ENCODE measurements at regions not wholly inside any gene's neighbourhood (a gene's known extent, or its start where the extent isn't known, plus 50 kb on each side); places are given as distances from the start of the nearest gene placed in this dataset.
A peak's percentile ranks its signal among the peaks of the same experiment; 100 is the strongest.

GRCh38 chr2:153136216-153136615 is 342.3 kb downstream of the RPRM start:
- no peak overlapping the region for H3K4me3 Mint-ChIP-seq

GRCh38 chr2:153134725-153135124 is 343.8 kb downstream of the RPRM start:
- peaks cover 4% of the 10 kb centered on the region for H3K27me3 Mint-ChIP-seq
- H3K9me3 Mint-ChIP-seq, result no peaks in the 10 kb centered on the region
- H3K27ac Mint-ChIP-seq, result no peak overlapping the region
- H3K4me3 Mint-ChIP-seq, result no peak overlapping the region
- no peaks in the 10 kb centered on the region for H3K4me1 Mint-ChIP-seq
- ATAC-seq (replicated peaks), result no peak
- no peaks in the 10 kb centered on the region for H3K36me3 Mint-ChIP-seq (ENCODE audit: low read depth)

More at GRCh38 chr2:153136216-153136615, 342.3 kb downstream of the RPRM start:
- Mint-ChIP-seq H3K36me3 (ENCODE audit: low read depth) (no peaks in the 10 kb centered on the region), H3K27ac (no peak overlapping the region), H3K27me3 (peaks cover 4% of the 10 kb centered on the region), H3K4me1 (no peaks in the 10 kb centered on the region), H3K9me3 (no peaks in the 10 kb centered on the region)
- ATAC-seq (replicated peaks), result no peak

DNA sequence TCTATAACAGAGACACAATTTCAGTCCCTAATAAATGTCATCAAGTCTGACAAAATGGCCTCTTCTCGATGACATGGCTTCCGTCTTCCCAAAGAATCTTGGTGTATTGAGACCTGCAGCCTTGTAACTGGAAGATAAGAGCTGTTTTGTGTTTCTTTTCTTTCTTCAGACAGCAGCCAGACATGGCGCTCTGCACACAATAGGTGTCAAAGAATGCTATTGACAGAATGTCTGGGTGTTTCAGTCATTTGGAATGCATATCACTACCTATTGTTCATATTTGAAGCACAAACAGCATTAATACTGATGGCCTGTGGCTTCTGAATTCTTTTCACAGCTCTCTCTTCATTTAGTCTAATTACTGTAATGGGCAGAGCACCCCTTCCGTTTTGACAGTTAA is 344.8 kb downstream of the RPRM start:
- Mint-ChIP-seq H3K9me3 (no peaks in the 10 kb centered on the region), H3K4me1 (no peaks in the 10 kb centered on the region), H3K36me3 (ENCODE audit: low read depth) (no peaks in the 10 kb centered on the region), H3K27me3 (no peaks in the 10 kb centered on the region), H3K27ac (no peak overlapping the region), H3K4me3 (no peak overlapping the region)
- no peak for ATAC-seq (replicated peaks)

- Mint-ChIP-seq H3K9me3 (no peaks in the 10 kb centered on the region), H3K36me3 (ENCODE audit: low read depth) (no peaks in the 10 kb centered on the region), H3K4me1 (no peaks in the 10 kb centered on the region), H3K27ac (no peak overlapping the region), H3K4me3 (no peak overlapping the region), H3K27me3 (no peaks in the 10 kb centered on the region)
- ATAC-seq (replicated peaks), result no peak
Measured at GRCh38 chr2:153132418-153132817, 346.1 kb downstream of the RPRM start.

DNA sequence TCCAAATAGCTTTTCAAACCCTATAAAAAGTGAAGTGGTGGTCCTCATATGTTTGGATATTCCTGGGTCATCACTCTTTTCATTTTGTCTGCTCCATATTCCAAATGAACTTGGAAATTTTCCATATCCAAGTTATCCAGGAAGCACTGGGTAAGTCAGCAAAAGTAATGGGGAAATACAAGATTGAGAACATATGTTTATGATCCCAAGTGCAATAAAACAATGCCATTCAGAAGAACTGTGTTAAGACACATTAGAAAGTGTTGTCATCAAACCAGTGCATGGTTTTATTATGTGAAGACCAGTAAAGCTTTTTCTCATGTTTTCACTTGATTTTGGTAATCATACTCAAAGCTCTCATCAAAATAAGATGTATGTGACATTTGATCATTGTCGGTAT is 363.4 kb downstream of the RPRM start:
- no peak for ATAC-seq (replicated peaks)
- Mint-ChIP-seq H3K36me3 (ENCODE audit: low read depth) (no peaks in the 10 kb centered on the region), H3K4me3 (no peak overlapping the region), H3K27me3 (peaks cover 6% of the 10 kb centered on the region), H3K9me3 (peaks cover 3% of the 10 kb centered on the region), H3K4me1 (no peaks in the 10 kb centered on the region), H3K27ac (no peak overlapping the region)

GRCh38 chr2:153110486-153110885 is 368.1 kb downstream of the RPRM start:
- no peak for ATAC-seq (replicated peaks)
- H3K9me3 Mint-ChIP-seq, result no peaks in the 10 kb centered on the region
- no peaks in the 10 kb centered on the region for H3K27me3 Mint-ChIP-seq
- H3K4me1 Mint-ChIP-seq, result peaks cover 6% of the 10 kb centered on the region
- no peaks in the 10 kb centered on the region for H3K36me3 Mint-ChIP-seq (ENCODE audit: low read depth)
- no peak overlapping the region for H3K27ac Mint-ChIP-seq
- H3K4me3 Mint-ChIP-seq, result no peak overlapping the region

- H3K4me3 Mint-ChIP-seq, result no peak overlapping the region
- no peak for ATAC-seq (replicated peaks)
- no peaks in the 10 kb centered on the region for H3K9me3 Mint-ChIP-seq
- no peaks in the 10 kb centered on the region for H3K27me3 Mint-ChIP-seq
- H3K27ac Mint-ChIP-seq, result no peak overlapping the region
- H3K36me3 Mint-ChIP-seq (ENCODE audit: low read depth), result no peaks in the 10 kb centered on the region
- H3K4me1 Mint-ChIP-seq, result peaks cover 6% of the 10 kb centered on the region
Measured at GRCh38 chr2:153109793-153110192, 368.8 kb downstream of the RPRM start.

DNA sequence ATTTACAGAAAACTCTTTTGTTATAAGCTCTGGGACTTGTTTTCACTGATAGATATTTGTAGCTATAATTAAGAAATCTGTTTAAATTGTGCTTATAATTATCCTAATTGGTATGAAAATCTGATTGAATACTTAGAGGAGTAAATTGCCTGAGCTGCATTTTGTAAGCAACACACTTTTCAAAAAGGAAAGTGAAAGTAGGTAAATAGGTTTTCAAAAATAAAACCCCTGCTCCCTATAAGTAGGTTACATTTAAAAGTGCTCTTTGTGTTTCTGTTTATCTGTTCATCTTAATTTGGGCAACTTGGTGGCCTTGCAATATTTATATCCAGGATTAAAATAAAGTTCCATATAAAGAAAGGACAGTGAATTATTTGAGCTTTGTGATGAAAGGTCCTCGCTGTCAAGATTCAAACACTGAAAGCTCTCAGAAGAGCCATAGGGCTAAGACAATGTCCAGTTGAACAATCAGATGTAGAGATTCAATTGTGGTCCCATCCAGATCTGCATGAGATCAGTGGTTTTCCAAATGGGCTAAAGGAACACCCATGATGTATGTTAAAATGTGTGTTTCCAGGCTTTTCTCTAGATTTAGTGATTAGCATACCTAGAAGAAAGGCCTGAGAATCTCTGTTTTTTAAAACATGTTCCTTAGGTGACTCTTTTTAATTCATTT is 371.6 kb downstream of the RPRM start:
- no peak for ATAC-seq (replicated peaks)
- Mint-ChIP-seq H3K27ac (peak overlapping the region; percentile 31), H3K4me3 (peak overlapping the region; percentile 69), H3K9me3 (no peaks in the 10 kb centered on the region), H3K27me3 (no peaks in the 10 kb centered on the region), H3K36me3 (ENCODE audit: low read depth) (no peaks in the 10 kb centered on the region), H3K4me1 (peaks cover 6% of the 10 kb centered on the region)

- H3K27me3 Mint-ChIP-seq, result no peaks in the 10 kb centered on the region
- H3K27ac Mint-ChIP-seq, result peak overlapping the region; percentile 31
- peak overlapping the region; percentile 69 for H3K4me3 Mint-ChIP-seq
- peaks cover 6% of the 10 kb centered on the region for H3K4me1 Mint-ChIP-seq
- H3K9me3 Mint-ChIP-seq, result no peaks in the 10 kb centered on the region
- H3K36me3 Mint-ChIP-seq (ENCODE audit: low read depth), result no peaks in the 10 kb centered on the region
- peak; percentile 58 for ATAC-seq (replicated peaks)
Measured at GRCh38 chr2:153105829-153106578, 372.6 kb downstream of the RPRM start.

DNA sequence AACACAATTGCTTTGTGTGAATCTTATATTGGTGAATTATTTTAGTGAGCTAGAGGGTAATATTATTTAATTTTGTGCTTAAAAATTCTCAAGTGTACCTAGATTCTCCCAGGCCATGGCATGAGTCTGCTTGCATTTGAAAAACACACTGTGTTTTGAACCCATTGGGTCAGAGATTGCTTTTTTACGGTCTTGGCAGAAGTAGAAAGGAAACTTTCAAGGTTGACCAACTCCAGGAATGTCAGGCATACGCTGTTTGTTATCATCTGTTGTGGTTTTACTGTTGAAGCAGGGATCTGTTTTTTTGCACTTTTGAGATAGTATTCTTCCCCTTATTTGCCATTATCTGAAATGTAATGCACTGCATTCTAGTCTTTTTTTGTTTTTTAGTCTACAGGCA is 377.4 kb downstream of the RPRM start:
- peaks cover under 1% of the 10 kb centered on the region for H3K4me1 Mint-ChIP-seq
- no peak overlapping the region for H3K27ac Mint-ChIP-seq
- H3K27me3 Mint-ChIP-seq, result no peaks in the 10 kb centered on the region
- H3K4me3 Mint-ChIP-seq, result no peak overlapping the region
- no peaks in the 10 kb centered on the region for H3K36me3 Mint-ChIP-seq (ENCODE audit: low read depth)
- ATAC-seq (replicated peaks), result no peak
- peaks cover 5% of the 10 kb centered on the region for H3K9me3 Mint-ChIP-seq

GRCh38 chr2:153100151-153100550 is 378.4 kb downstream of the RPRM start:
- H3K4me1 Mint-ChIP-seq, result no peaks in the 10 kb centered on the region
- H3K27me3 Mint-ChIP-seq, result no peaks in the 10 kb centered on the region
- no peak overlapping the region for H3K4me3 Mint-ChIP-seq
- H3K27ac Mint-ChIP-seq, result no peak overlapping the region
- H3K9me3 Mint-ChIP-seq, result peaks cover 5% of the 10 kb centered on the region
- ATAC-seq (replicated peaks), result no peak
- no peaks in the 10 kb centered on the region for H3K36me3 Mint-ChIP-seq (ENCODE audit: low read depth)

DNA sequence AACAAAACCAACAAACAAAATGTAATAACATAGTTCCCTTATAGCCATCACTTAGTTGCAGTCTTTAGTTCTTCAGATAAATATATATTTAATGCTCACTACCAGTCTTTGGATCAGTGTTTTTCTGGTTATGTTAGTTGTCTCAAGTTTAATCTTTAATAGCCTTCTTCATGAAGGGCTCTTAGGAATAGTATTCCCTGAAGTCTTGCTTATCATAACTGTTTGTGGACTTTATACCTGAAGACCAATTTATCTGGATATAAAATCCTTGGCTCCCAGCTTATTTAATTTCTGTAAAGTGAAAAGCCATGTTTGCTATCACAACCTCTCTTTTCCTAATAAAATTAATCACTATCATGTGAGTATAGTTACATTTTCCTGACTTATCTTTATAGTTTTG is 379.7 kb downstream of the ARL6IP6 start:
- ATAC-seq (replicated peaks), result no peak
- Mint-ChIP-seq H3K4me3 (no peak overlapping the region), H3K4me1 (no peaks in the 10 kb centered on the region), H3K27me3 (peaks cover 6% of the 10 kb centered on the region), H3K9me3 (peaks cover 8% of the 10 kb centered on the region), H3K36me3 (ENCODE audit: low read depth) (no peaks in the 10 kb centered on the region), H3K27ac (no peak overlapping the region)

GRCh38 chr2:153096272-153096671 is 377.9 kb downstream of the ARL6IP6 start:
- Mint-ChIP-seq H3K4me1 (no peaks in the 10 kb centered on the region), H3K36me3 (ENCODE audit: low read depth) (no peaks in the 10 kb centered on the region), H3K9me3 (peaks cover 8% of the 10 kb centered on the region), H3K4me3 (no peak overlapping the region), H3K27ac (no peak overlapping the region), H3K27me3 (peaks cover 6% of the 10 kb centered on the region)
- ATAC-seq (replicated peaks), result no peak

DNA sequence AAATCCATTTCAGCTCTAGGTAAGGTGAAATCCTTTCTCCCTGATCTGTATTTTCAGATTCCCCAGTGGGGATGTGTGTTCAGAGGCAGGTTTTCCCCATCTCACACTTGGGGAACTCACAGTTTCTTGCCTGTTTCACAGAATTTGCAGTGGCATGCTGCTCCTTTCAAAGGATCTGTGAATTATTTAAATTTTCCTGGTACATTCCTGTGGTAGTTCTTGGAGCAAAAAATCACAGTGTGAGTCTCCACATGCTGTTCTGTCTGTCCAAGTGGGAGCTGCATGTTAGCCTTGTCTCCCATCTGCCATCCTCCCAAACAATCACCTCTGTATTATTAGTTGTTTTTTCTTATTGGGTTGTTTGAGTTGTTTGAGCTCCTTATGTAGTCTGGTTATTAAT is 372.9 kb downstream of the ARL6IP6 start:
- Mint-ChIP-seq H3K9me3 (peaks cover 8% of the 10 kb centered on the region), H3K36me3 (ENCODE audit: low read depth) (no peaks in the 10 kb centered on the region), H3K4me3 (no peak overlapping the region), H3K4me1 (no peaks in the 10 kb centered on the region), H3K27ac (no peak overlapping the region), H3K27me3 (peaks cover 9% of the 10 kb centered on the region)
- no peak for ATAC-seq (replicated peaks)

DNA sequence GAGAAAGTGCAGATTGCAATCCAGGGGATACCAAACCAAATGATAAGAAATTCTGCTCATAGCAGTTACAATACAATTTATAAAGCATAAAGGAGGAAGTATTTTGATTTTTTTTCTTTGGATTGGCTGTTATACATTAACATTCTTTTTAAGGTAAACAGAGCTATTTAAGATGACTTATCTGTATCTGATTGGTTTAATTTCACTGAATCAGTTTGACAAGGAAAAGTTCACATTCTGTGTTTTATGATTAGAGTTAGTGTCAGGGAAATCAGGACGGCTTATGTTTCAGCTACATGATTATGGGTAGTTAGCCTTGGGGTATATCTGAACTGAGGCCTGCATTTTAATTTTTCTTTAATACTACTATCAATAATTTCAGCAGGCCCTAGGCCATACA is 360.9 kb downstream of the ARL6IP6 start:
- no peaks in the 10 kb centered on the region for H3K27me3 Mint-ChIP-seq
- no peak overlapping the region for H3K27ac Mint-ChIP-seq
- no peak for ATAC-seq (replicated peaks)
- H3K4me1 Mint-ChIP-seq, result no peaks in the 10 kb centered on the region
- no peak overlapping the region for H3K4me3 Mint-ChIP-seq
- H3K9me3 Mint-ChIP-seq, result no peaks in the 10 kb centered on the region
- no peaks in the 10 kb centered on the region for H3K36me3 Mint-ChIP-seq (ENCODE audit: low read depth)
